ENCODE measurements at regions not wholly inside any gene's neighbourhood (a gene's known extent, or its start where the extent isn't known, plus 50 kb on each side); places are given as distances from the start of the nearest gene placed in this dataset.

- H4K20me1 ChIP-seq (ENCODE audit: insufficient read depth, low read length): no peaks in the 10 kb centered on the region
- no peaks in the 10 kb centered on the region for H3K9me3 ChIP-seq (ENCODE audit: insufficient read depth, low read length)
- H3K79me2 ChIP-seq (ENCODE audit: low read length): no peaks in the 10 kb centered on the region
- no peak overlapping the region for H3K27ac ChIP-seq (ENCODE audit: low read length)
- H3K4me1 ChIP-seq (ENCODE audit: low read length): no peaks in the 10 kb centered on the region
- no peak overlapping the region for H3K4me3 ChIP-seq (ENCODE audit: low read length)
- no peak overlapping the region for H3K9ac ChIP-seq (ENCODE audit: low read length)
- no peak for TF ChIP-seq CTCF (IDR thresholded peaks at IDR 0.05; ENCODE audit: low read depth, low read length)
- TF ChIP-seq EZH2phosphoT487 (IDR thresholded peaks at IDR 0.05; ENCODE audit: low read depth): no peak
- H3K27me3 ChIP-seq (ENCODE audit: low read depth, low read length): no peaks in the 10 kb centered on the region
- no peaks in the 10 kb centered on the region for H3K36me3 ChIP-seq (replicated peaks; ENCODE audit: low read depth, low read length)
- H3K4me2 ChIP-seq (ENCODE audit: low read length): no peak overlapping the region
- no peak overlapping the region for H2AFZ ChIP-seq (ENCODE audit: low read depth, low read length)
Measured at GRCh38 chr5:8580298-8580697, 711.4 kb downstream of the MTRR start.

- Histone ChIP-seq H4K20me1 (ENCODE audit: insufficient read depth, low read length) (no peaks in the 10 kb centered on the region), H3K4me2 (ENCODE audit: low read length) (no peak overlapping the region), H3K9me3 (ENCODE audit: insufficient read depth, low read length) (no peaks in the 10 kb centered on the region), H2AFZ (ENCODE audit: low read depth, low read length) (no peak overlapping the region), H3K4me1 (ENCODE audit: low read length) (no peaks in the 10 kb centered on the region), H3K27me3 (ENCODE audit: low read depth, low read length) (no peaks in the 10 kb centered on the region), H3K27ac (ENCODE audit: low read length) (no peak overlapping the region), H3K36me3 (replicated peaks; ENCODE audit: low read depth, low read length) (no peaks in the 10 kb centered on the region), H3K79me2 (ENCODE audit: low read length) (no peaks in the 10 kb centered on the region), H3K4me3 (ENCODE audit: low read length) (no peak overlapping the region), H3K9ac (ENCODE audit: low read length) (no peak overlapping the region)
- no peak for TF ChIP-seq EZH2phosphoT487 (IDR thresholded peaks at IDR 0.05; ENCODE audit: low read depth)
Measured at GRCh38 chr5:8581047-8581446, 712.1 kb downstream of the MTRR start.

GRCh38 chr5:8585230-8586018 is 716.5 kb downstream of the MTRR start:
- H2AFZ ChIP-seq (ENCODE audit: low read depth, low read length): no peak overlapping the region
- H3K79me2 ChIP-seq (ENCODE audit: low read length): no peaks in the 10 kb centered on the region
- no peak overlapping the region for H3K4me3 ChIP-seq (ENCODE audit: low read length)
- no peaks in the 10 kb centered on the region for H3K4me1 ChIP-seq (ENCODE audit: low read length)
- H3K27me3 ChIP-seq (ENCODE audit: low read depth, low read length): no peaks in the 10 kb centered on the region
- H3K9me3 ChIP-seq (ENCODE audit: insufficient read depth, low read length): no peaks in the 10 kb centered on the region
- no peak for TF ChIP-seq EZH2phosphoT487 (IDR thresholded peaks at IDR 0.05; ENCODE audit: low read depth)
- no peak for TF ChIP-seq CTCF (IDR thresholded peaks at IDR 0.05; ENCODE audit: low read depth, low read length)
- no peak overlapping the region for H3K27ac ChIP-seq (ENCODE audit: low read length)
- no peak overlapping the region for H3K9ac ChIP-seq (ENCODE audit: low read length)
- no peak overlapping the region for H3K4me2 ChIP-seq (ENCODE audit: low read length)
- H4K20me1 ChIP-seq (ENCODE audit: insufficient read depth, low read length): no peaks in the 10 kb centered on the region
- H3K36me3 ChIP-seq (replicated peaks; ENCODE audit: low read depth, low read length): no peaks in the 10 kb centered on the region

DNA sequence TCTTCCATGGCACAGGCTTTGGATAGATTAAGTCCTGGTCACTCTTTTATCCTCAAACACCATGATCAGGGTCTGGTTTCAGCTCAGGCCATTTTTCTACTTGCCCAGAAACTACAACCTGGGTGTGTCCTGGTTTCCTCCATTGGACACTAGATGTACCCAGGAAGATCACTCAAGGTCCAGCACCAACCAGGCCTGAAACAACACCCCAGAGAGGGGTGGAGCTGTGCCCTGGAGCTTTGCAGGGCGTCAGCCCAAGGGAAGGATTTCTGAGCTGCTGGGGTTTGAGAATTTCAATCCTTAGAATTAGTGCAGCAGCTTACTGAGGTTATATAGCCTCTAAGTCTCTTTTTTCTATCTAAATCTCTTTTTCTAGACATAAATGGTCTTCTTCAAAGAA is 722.0 kb downstream of the MTRR start:
- Histone ChIP-seq H3K9ac (ENCODE audit: low read length) (no peak overlapping the region), H3K79me2 (ENCODE audit: low read length) (no peaks in the 10 kb centered on the region), H3K36me3 (replicated peaks; ENCODE audit: low read depth, low read length) (no peaks in the 10 kb centered on the region), H2AFZ (ENCODE audit: low read depth, low read length) (no peak overlapping the region), H3K4me1 (ENCODE audit: low read length) (no peaks in the 10 kb centered on the region), H3K4me2 (ENCODE audit: low read length) (no peak overlapping the region), H3K27ac (ENCODE audit: low read length) (no peak overlapping the region), H3K4me3 (ENCODE audit: low read length) (no peak overlapping the region), H4K20me1 (ENCODE audit: insufficient read depth, low read length) (no peaks in the 10 kb centered on the region), H3K9me3 (ENCODE audit: insufficient read depth, low read length) (no peaks in the 10 kb centered on the region), H3K27me3 (ENCODE audit: low read depth, low read length) (no peaks in the 10 kb centered on the region)
- TF ChIP-seq EZH2phosphoT487 (IDR thresholded peaks at IDR 0.05; ENCODE audit: low read depth) (no peak), CTCF (IDR thresholded peaks at IDR 0.05; ENCODE audit: low read depth, low read length) (no peak)
